ENCODE measurements at regions not wholly inside any gene's neighbourhood (a gene's known extent, or its start where the extent isn't known, plus 50 kb on each side); places are given as distances from the start of the nearest gene placed in this dataset.

GRCh38 chr4:41394481-41394894 lies 137.8 kb downstream of the UCHL1 start:
- no peak for TF ChIP-seq CTCF (IDR thresholded peaks at IDR 0.05)
- no peak for TF ChIP-seq EZH2 (IDR thresholded peaks at IDR 0.05; ENCODE audit: borderline replicate concordance, insufficient read depth, low read depth, low read length, poor library complexity, severe bottlenecking)

Data from B cell (primary cell).